ENCODE measurements at regions not wholly inside any gene's neighbourhood (a gene's known extent, or its start where the extent isn't known, plus 50 kb on each side); places are given as distances from the start of the nearest gene placed in this dataset.

GRCh38 chr4:156146571-156146970 is 192.9 kb upstream of the CTSO start:
- no peak for TF ChIP-seq POLR2AphosphoS5 (IDR thresholded peaks at IDR 0.05)
- no peak for TF ChIP-seq CTCF (IDR thresholded peaks at IDR 0.05)
- no peak for TF ChIP-seq POLR2A (IDR thresholded peaks at IDR 0.05; ENCODE audit: low read depth)

Data from esophagus muscularis mucosa (tissue), 3 donors.